GM19193 (cell line): ENCODE measurements at regions not wholly inside any gene's neighbourhood (a gene's known extent, or its start where the extent isn't known, plus 50 kb on each side); places are given as distances from the start of the nearest gene placed in this dataset.

Experiments used
- POLR2A ChIP-seq: IDR thresholded peaks from 4 replicates; pipeline ENCODE4 v1.6.1; 2011; ENCODE audit not compliant: insufficient read depth, insufficient read length; ENCODE audit errors: extremely low read depth

DNA sequence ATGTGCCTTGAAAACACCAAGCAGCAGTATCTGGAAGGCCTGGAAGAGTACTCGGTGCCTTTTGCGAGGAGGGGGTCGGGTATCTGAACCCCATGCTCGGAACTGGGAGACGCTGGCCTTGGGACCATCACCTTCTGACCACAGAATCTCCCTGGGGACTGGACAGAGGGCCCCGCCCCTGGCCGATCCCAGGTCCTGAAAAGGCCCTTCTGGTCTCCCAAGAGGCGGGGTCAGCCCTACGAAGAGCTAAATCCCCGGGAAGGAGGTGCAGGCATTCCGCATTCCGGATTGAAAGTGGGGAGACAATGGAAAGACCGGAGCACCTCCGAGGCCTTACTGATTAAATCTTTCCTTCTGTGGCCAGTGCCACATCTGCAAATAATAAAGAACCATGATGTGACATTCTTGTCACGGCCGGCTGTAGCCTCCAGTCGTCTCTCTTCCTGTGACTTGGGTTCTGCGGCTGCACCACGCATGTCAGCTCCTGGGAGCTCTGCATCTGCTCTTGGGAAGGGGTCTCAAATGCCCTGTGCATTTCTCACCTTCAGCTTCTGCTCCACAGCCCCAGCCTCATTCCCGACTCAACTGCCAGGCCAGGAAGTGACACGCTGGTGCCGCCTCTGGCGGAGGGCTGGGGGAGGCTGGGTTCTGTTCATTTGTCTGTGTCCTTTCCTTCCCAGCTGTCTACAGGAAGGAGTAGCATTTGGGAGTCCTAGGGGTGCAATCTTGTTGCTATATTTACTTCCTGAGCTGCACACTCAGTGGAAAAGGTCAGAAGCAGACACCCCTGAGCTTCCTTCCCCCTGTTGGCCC is 173.5 kb downstream of the KLF13 start:
- no peak for TF ChIP-seq POLR2A

- TF ChIP-seq POLR2A: no peak
These were observed 174.3 kb downstream of the KLF13 start for GRCh38 chr15:31500766-31501449.

DNA sequence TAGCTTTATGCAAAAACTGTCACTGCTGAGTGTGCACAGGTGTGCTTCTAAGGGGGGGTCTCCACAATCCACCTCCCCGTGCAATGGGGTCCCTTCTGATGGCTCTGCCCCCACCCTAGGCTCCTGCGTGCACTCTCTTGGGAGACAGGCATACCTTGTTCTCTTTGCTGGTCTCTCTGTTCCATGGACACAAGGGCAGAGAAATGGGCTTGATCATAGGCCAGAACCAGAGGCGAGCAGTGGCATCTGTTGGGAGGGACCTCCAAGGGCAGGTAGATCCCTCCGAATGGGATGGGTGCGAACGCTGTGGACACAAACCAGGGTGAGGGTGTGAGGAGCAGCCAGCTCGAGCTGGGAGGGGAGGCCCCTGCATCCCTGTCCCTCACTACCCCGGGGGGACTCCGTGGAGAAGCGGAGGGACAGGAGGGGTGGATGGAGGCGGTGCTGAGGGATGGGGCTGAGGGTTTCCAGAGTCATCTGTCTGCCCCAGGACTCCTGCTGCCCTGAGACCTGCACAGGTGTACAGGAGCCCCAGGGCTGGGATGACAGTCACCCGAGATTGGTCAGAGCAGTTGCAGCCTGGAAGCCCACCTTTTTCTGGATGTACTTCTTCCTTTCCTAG is 175.0 kb downstream of the KLF13 start:
- no peak for TF ChIP-seq POLR2A

- TF ChIP-seq POLR2A: no peak
These were observed 176.1 kb downstream of the KLF13 start for GRCh38 chr15:31502541-31503229.

DNA sequence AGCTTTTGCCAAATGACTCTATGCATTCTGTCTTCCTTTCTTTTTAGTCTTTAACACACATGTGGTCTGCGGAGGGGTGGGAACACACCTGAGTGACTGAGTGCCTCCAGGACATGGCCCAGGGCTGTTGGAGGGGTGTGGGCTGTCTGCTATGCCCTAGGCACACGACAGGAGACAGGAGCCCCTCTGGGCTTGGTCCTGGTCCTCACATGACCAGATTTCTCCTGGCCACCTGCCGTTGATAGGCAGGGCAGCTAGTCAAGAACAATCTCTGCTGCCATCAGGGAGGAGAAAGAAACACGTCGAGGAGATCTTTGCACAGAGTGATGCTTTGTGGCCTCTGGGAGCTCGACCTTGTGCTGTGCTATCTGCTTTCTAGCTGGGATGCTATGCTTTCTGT is 176.6 kb downstream of the KLF13 start:
- TF ChIP-seq POLR2A: no peak

DNA sequence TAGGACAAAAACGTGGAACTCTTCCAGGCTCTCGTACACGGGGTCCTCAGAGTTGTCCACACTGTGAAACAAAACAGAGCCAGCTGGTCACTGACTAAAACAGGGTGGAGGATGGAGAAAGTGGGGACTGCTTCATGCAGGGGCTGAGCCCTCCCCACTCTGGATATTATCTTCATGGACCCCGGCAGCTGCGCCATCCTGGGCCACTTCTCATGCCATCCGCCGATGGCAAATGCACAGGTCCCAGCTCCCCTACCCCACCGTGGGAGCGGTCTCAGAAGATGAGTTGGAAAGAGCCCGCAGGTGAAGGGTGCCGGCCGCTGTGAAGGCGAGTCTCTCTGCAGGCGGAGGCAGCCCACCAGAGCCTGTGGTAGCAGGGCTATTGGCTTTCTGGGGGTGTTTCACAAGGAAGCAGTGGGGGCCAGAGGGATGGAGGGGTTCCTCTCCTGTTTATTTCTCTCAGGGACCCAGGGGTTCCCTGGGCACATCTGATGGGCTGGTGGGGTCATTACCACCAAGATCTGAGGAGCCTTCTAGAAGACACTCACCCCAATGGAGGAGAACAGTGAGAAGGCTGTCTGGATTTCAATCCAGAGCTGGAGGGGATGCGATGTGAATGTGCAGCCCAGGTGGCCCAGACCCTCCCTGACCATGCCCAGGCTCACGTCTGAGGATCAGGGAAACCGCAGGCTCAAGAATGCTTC is 177.3 kb downstream of the KLF13 start:
- no peak for TF ChIP-seq POLR2A

DNA sequence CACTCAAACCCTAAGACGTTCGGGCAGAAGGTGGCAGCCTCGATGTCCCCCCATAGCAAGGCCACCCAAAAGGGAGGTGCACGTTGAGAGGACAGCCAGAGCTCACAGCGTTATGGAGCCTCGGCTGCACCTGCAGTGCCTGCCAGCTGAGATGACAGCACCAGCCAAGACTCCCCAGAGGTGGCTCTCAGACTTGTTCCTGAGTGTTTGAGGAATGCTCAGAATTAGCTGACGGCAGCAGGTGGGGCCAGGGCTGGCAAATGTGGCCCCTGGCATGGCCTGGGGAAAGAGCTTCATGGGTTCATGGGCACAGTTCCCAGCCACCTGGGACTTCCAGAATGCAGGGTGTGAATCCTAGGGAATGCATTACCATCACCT is 177.8 kb downstream of the KLF13 start:
- TF ChIP-seq POLR2A: no peak

DNA sequence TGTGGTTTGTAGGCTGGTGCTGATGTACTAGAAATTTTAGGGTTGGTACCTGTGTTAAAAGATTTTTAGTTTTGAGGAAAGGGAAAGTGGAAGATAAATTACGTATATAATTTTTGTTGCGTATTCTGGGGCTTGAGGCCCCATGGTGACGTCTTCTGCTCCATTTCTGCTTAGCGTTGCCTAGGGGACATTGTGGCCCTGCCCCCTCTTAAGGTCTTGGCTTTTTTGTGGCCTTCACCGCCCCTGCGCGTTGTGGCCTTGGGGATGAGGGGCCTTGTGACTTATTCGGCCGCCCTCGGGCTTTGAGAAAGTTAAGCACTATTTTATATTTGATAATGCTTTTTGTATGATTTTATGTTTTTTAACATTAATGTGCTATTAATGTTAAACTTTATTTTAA is 182.0 kb downstream of the KLF13 start:
- TF ChIP-seq POLR2A: no peak

- TF ChIP-seq POLR2A: no peak
These were observed 183.4 kb downstream of the KLF13 start for GRCh38 chr15:31510057-31510456.

- no peak for TF ChIP-seq POLR2A
These were observed 185.2 kb downstream of the KLF13 start for GRCh38 chr15:31511707-31512310.

- no peak for TF ChIP-seq POLR2A
These were observed 186.5 kb downstream of the KLF13 start for GRCh38 chr15:31513178-31513577.

GRCh38 chr15:31516440-31516839 is 189.8 kb downstream of the KLF13 start:
- TF ChIP-seq POLR2A: no peak

DNA sequence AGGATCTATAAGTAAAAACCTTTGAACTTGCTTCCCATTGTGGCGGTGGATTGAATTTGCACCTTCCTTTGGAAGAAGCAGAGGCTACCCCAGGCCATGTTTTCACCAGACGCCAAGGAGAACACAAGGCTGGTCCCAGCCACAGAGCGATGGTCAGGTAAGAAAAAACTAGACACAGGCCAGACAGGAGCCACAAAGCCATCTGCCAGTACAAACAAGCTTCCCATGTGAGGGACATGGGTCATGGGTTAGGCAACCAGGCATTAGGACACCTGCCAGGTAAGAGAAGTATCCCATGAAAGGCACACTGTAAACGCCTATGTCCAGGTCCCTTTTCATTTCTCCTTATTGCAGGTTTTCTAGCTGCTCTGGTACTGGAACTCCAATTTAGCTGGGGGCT is 190.2 kb downstream of the KLF13 start:
- TF ChIP-seq POLR2A: no peak

DNA sequence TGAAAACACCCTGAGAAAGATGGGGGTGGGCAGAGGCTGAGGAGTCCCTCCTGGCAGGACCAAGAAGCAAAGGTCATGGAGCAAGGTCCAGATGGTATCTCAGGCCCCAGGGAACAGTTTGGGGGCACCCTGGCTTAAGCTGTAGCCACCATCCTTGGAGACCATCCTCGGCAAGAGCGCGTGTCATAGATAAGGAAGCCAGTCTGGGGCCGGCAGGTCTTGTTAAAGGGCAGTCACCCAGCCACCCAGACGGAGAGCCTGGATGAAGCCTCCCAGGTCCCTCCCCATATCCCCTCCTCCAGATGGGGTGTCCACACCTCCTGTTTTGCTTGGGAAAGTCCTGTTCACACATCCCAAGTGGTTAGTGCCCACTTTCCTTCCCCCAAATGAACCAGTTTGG is 191.1 kb downstream of the KLF13 start:
- no peak for TF ChIP-seq POLR2A
